Endodermal cell (in vitro differentiated cells): ENCODE measurements at regions not wholly inside any gene's neighbourhood (a gene's known extent, or its start where the extent isn't known, plus 50 kb on each side); places are given as distances from the start of the nearest gene placed in this dataset.

Source experiments
- DNase-seq: peaks from one replicate; pipeline ENCODE4 v3.0.0-alpha.2; 2017
- H3K27ac ChIP-seq: 2 replicates; pipeline ENCODE4 v1.5.1; 2013; ENCODE audit warnings: mild to moderate bottlenecking, low read depth, low read length, moderate library complexity
- H3K27me3 ChIP-seq: 2 replicates; pipeline ENCODE4 v1.6.1; 2013; ENCODE audit warnings: mild to moderate bottlenecking, low read length, moderate library complexity; ENCODE audit not compliant: insufficient read depth, control insufficient read depth, poor library complexity, severe bottlenecking
- H3K36me3 ChIP-seq: 2 replicates; pipeline ENCODE4 v1.7.0; 2013; ENCODE audit warnings: mild to moderate bottlenecking, low read length, moderate library complexity; ENCODE audit not compliant: control insufficient read depth, insufficient read depth
- H3K4me1 ChIP-seq: one replicate; pipeline ENCODE4 v1.7.0; 2013; ENCODE audit warnings: low read length; ENCODE audit not compliant: control insufficient read depth, insufficient read depth
- H3K4me3 ChIP-seq: 2 replicates; pipeline ENCODE4 v1.5.1; 2013; ENCODE audit warnings: mild to moderate bottlenecking, low read length, moderate library complexity
- H3K9ac ChIP-seq: 2 replicates; pipeline ENCODE4 v1.6.1; 2013; ENCODE audit warnings: mild to moderate bottlenecking, low read length, moderate library complexity; ENCODE audit not compliant: poor library complexity, severe bottlenecking; ENCODE audit errors: extremely low read depth
- H3K9me3 ChIP-seq: 2 replicates; pipeline ENCODE4 v1.6.1; 2013; ENCODE audit warnings: mild to moderate bottlenecking, low read length, moderate library complexity; ENCODE audit not compliant: control insufficient read depth
- H3K27ac Mint-ChIP-seq: 2 replicates; pipeline ENCODE4 v1.8.0; 2020; ENCODE audit warnings: mixed read lengths
- H3K27me3 Mint-ChIP-seq: 2 replicates; pipeline ENCODE4 v1.8.0; 2021; ENCODE audit warnings: mild to moderate bottlenecking, mixed read lengths; ENCODE audit not compliant: insufficient read depth
- H3K36me3 Mint-ChIP-seq: 2 replicates; pipeline ENCODE4 v1.8.0; 2020; ENCODE audit warnings: low read depth, mixed read lengths
- H3K4me1 Mint-ChIP-seq: 2 replicates; pipeline ENCODE4 v1.8.0; 2020; ENCODE audit warnings: mixed read lengths
- H3K4me3 Mint-ChIP-seq: 2 replicates; pipeline ENCODE4 v1.8.0; 2020; ENCODE audit warnings: mild to moderate bottlenecking, moderate library complexity, mixed read lengths
- H3K9me3 Mint-ChIP-seq: 2 replicates; pipeline ENCODE4 v1.8.0; 2020; ENCODE audit warnings: mild to moderate bottlenecking, mixed read lengths
- CTCF ChIP-seq: fragments of 200-600 bp; sonication (generic); conservative IDR thresholded peaks from 2 replicates; pipeline ENCODE4 v1.5.0; 2021; ENCODE audit warnings: antibody characterized with exemption, mild to moderate bottlenecking
- WGBS, 2 experiments: methylation state at CpG; one replicate each; pipeline versions ENCODE4 v1.1.5 to v1.1.7; 2013; ENCODE audit warnings: missing lambda C conversion rate in 2 of 2, mixed read lengths in 1 of 2; ENCODE audit not compliant: insufficient coverage in 1 of 2, insufficient read length in 1 of 2; 5-methylcytosine and 5-hydroxymethylcytosine counted together

DNA sequence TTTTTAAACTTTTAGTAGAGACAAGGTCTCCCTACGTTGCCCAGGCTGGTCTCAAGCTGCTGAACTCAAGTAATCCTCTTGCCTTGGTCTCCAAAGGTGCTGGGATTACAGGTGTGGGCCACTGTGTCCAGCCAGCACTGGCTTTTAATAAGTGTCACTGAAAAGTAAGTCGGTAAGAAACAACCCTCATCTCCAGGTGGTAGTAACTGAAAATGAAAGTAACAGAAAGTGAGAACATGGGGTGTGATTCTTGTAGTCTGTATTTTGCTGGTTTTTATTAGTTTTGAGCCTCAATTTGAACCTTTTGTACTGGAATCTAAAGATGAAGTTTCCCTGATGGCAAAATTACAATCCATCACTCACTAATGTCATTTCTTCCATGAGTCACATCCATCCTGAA lies 238.1 kb upstream of the AGA start:
- Histone ChIP-seq H3K4me1 (no peaks in the 10 kb centered on the region), H3K27ac (no peak overlapping the region), H3K9me3 (no peaks in the 10 kb centered on the region), H3K27me3 (no peaks in the 10 kb centered on the region), H3K4me3 (no peak overlapping the region), H3K9ac (no peak overlapping the region), H3K36me3 (no peaks in the 10 kb centered on the region)
- no peaks in the 10 kb centered on the region for H3K4me1 Mint-ChIP-seq
- H3K4me3 Mint-ChIP-seq, result no peak overlapping the region
- H3K27me3 Mint-ChIP-seq, result no peaks in the 10 kb centered on the region
- TF ChIP-seq CTCF, result no peak
- no peaks in the 10 kb centered on the region for H3K9me3 Mint-ChIP-seq
- no peak for DNase-seq
- 81 to 87% methylated on average over 1 to 2 of the region's 2 CpGs for WGBS, 2 experiments
- H3K36me3 Mint-ChIP-seq, result no peaks in the 10 kb centered on the region
- H3K27ac Mint-ChIP-seq, result no peak overlapping the region

DNA sequence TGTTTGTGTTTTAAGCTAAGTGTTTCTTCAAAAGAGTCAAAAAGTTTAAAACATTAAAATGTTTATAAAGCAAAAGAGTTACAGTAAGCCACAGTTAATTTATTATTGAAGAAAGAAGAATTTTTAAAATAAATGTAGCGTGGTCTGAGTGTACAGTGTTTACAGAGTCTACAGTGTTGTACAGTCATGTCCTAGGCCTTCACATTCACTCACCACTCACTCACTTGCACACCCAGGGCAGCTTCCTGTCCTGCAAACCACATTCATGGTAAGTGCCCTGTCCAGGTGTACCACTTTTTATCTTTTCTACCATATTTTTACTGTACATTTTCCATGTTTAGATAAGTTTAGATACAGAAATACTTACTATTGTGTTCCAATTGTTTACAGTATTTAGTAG lies 239.7 kb upstream of the AGA start:
- Mint-ChIP-seq H3K9me3 (no peaks in the 10 kb centered on the region), H3K36me3 (no peaks in the 10 kb centered on the region), H3K27ac (no peak overlapping the region), H3K27me3 (no peaks in the 10 kb centered on the region), H3K4me3 (no peak overlapping the region), H3K4me1 (no peaks in the 10 kb centered on the region)
- DNase-seq, result no peak
- Histone ChIP-seq H3K4me1 (no peaks in the 10 kb centered on the region), H3K36me3 (no peaks in the 10 kb centered on the region), H3K4me3 (no peak overlapping the region), H3K9me3 (no peaks in the 10 kb centered on the region), H3K27ac (no peak overlapping the region), H3K9ac (no peak overlapping the region), H3K27me3 (no peaks in the 10 kb centered on the region)
- no peak for TF ChIP-seq CTCF
- 92% methylated on average over 1 of the region's 1 CpG; no CpG with 5 or more reads in 1 of the 2 experiments for WGBS, 2 experiments

GRCh38 chr4:177687117-177687516 lies 244.9 kb upstream of the AGA start:
- Histone ChIP-seq H3K4me3 (no peak overlapping the region), H3K4me1 (no peaks in the 10 kb centered on the region), H3K36me3 (no peaks in the 10 kb centered on the region), H3K27me3 (no peaks in the 10 kb centered on the region), H3K9me3 (no peaks in the 10 kb centered on the region), H3K9ac (no peak overlapping the region), H3K27ac (no peak overlapping the region)
- Mint-ChIP-seq H3K27ac (no peak overlapping the region), H3K36me3 (no peaks in the 10 kb centered on the region), H3K4me1 (no peaks in the 10 kb centered on the region), H3K4me3 (no peak overlapping the region), H3K9me3 (no peaks in the 10 kb centered on the region), H3K27me3 (no peaks in the 10 kb centered on the region)
- DNase-seq, result no peak
- TF ChIP-seq CTCF, result no peak
